HG03039 (cell line): ENCODE measurements at regions not wholly inside any gene's neighbourhood (a gene's known extent, or its start where the extent isn't known, plus 50 kb on each side); places are given as distances from the start of the nearest gene placed in this dataset.
"Not testable (repeated sequence)": the region's sequence is repeated elsewhere in the genome, so short reads cannot be mapped to it uniquely, and the experiment has no call there.

ENCODE experiments used
- ATAC-seq: cut with Tn5 transposase; IDR thresholded peaks from one replicate; pipeline ENCODE4 v1.9.1; 2021; ENCODE audit warnings: mild to moderate bottlenecking, moderate library complexity; ENCODE audit not compliant: unreplicated experiment

GRCh38 chr9:117775591-117775990, 71.4 kb downstream of the TLR4 start:
- ATAC-seq, result no peak

- no peak for ATAC-seq
Measured at GRCh38 chr9:117777823-117778222, 73.6 kb downstream of the TLR4 start.

DNA sequence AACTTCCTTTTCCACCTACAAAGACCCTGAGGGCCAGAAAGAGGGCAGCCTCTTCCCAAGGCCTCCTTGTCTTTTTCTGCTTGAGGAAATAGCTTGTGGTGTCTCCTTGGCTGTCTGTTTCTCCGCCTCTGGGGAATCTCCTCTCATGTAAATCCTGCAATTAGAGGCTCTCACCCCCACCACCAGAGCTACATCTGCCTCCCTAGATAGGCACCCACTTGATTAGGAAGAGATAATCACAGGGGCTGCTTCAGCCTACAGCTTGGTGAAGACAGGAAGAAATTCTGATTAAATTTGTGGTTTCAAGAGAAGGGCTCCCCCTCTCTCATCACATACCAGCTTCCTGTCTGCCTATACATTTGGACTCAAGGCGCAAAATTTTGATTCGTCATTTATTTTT, 75.6 kb downstream of the TLR4 start:
- ATAC-seq, result no peak

DNA sequence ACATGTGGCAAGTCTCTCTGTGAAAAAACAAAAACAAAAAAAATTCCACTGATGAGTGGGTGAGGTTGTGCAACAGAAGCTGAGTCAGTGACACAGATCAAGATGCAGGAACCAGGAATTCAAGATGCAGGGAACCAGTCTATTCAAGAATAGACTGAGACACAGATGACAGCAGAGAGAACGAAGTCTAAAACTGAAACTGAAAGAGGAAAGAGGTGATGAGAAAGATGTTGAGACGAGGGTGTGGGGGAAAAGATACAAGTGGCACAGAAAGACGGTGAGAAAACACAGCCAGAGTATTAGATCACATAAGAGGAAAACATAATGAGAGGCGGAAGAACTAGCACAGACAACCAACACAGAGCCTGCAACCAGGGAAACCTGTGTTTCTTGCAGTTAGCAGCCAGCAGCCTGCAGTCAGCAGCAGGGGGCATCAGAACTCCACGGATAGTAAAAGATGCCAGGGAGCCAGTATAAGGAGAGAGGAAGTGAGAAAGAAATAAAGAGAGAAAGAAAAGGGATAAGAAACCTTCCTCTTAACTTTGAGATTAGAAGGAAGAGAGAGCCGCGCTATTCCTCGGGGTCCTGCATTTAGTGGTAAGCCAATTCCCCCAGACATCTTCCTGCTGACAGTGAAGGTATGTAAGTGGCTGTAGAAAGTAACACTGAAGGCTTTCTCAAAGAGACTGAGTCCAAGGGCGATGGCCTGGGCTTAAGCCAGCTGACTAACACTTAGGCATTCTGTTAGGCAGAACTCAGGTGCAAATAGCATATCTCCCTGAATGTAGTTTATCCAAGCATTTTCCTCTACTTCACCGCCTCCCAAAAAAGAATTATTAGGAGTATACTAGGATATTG, 79.0 kb downstream of the TLR4 start:
- peak; percentile 67 for ATAC-seq

GRCh38 chr9:117783828-117784227, 79.6 kb downstream of the TLR4 start:
- ATAC-seq, result peak; percentile 66

DNA sequence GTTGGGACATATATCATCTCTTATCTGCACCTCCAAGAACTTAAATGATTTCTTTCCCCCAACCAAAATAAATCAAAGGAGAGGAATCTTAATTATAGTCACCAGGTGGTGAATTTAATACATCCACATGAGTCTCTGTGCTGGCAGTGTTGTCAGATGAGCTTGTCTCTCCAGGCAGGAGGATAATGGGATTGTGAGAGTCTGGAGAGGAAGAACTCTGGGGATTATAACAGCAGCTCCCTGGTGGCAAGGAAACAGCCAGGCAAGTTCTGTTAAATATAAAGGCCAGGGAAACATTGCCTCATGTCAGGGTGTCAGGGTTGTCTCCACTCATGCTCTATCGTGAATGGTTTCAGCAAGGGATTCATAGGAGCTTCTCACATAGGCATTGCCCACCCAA, 80.8 kb downstream of the TLR4 start:
- ATAC-seq, result no peak

GRCh38 chr9:117787746-117788145, 83.5 kb downstream of the TLR4 start:
- no peak for ATAC-seq

DNA sequence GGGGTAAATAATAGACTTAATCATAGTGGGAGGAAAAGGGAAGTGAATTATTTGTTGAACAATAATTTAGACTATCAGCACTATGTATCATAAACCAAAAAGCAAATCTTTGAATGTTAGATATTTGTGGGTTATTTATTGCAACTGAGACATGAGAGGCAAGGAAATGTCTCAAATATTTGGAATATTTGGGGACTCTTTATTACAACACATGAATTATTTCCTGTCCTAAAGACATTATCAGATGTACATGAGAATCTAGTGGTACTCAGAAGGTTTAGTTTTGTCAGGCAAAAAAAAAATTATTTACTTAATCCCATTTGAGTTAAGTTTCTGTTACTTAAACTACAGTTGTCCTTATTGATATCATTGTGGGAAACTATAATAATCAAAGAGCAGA, 91.1 kb downstream of the TLR4 start:
- no peak for ATAC-seq

DNA sequence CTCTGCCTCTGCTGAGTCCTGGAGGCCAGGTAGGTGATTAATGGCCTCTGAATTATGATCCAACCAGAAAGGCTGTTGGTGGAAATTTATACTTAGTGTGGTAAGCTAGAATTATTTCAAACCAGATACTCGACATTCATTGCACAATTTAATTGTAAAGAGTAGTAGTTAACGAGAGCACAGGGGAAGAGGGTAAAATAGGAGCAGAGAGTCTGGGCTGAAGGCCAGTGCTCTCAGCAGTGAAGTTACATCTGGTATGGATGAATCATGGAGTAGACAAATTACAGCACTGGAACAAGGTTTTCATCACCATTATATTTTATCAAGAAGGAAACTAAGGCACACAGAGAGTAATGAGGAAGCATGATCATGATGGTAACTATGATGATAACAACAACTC, 92.5 kb downstream of the TLR4 start:
- ATAC-seq, result no peak

GRCh38 chr9:117800389-117800788, 96.2 kb downstream of the TLR4 start:
- ATAC-seq, result no peak

DNA sequence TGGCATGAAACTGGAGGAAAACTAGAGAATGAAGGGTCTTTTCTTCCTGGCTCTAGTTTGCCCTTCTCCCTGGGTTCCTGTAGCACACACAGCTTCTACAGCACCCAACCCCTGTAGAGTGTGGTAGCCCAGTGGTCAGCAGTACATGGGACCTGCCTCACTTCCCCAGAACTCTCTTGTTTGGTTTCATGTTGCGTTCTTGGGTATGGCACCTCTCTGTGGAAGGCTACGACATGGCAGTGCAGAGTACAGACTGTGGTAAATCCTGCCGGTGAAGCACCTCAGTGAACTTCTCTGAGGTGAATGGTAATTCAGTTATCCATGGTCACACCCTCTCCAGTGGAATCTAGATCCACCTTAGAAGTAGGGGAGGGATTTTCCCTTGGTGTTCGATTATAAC, 105.5 kb downstream of the TLR4 start:
- ATAC-seq, result no peak

GRCh38 chr9:117815315-117815714, 111.1 kb downstream of the TLR4 start:
- peak; percentile 66 for ATAC-seq

DNA sequence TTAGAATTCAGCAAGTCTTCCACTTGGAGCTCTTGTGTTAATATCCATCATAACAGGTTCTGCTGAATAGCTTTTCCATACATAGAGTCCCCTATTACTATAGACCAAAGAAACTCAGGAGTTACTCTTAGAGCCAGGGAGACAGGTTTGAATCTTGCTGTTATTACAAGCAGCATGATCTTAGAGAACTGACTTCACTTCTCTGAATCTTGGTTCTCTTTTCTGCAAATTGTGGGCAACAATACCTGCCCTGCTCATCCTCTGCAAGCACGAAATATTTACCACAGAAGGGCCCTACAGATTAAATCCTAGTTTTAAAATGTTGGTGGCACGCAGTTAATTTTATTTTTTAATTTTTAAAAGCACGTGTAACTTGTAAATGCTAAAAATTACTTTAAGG, 111.7 kb downstream of the TLR4 start:
- ATAC-seq, result peak; percentile 18

- no peak for ATAC-seq
Measured at GRCh38 chr9:117821954-117822353, 117.8 kb downstream of the TLR4 start.

GRCh38 chr9:117823576-117823975, 119.4 kb downstream of the TLR4 start:
- no peak for ATAC-seq

GRCh38 chr9:117825609-117826347, 121.6 kb downstream of the TLR4 start:
- ATAC-seq, result peak; percentile 99

DNA sequence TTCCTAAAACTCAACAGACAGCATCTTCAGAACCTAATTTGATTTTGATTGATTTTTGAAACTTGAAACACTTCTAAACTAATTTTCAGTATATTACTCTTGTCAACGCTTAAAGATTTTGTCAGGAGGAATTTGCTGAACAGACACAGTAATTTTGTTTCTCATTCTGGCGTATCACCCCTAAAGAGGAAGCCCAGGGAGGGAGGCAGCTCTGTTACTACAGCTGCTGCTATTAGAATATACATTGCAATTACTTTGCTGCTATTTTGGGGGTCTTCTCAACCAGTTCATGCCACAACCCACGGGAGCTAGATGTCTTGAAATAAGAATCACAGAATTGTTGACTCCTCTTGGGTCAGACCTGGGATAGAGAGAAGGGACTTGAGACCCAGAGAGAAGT, 122.6 kb downstream of the TLR4 start:
- no peak for ATAC-seq

- no peak for ATAC-seq
Measured at GRCh38 chr9:117827456-117827855, 123.3 kb downstream of the TLR4 start.

DNA sequence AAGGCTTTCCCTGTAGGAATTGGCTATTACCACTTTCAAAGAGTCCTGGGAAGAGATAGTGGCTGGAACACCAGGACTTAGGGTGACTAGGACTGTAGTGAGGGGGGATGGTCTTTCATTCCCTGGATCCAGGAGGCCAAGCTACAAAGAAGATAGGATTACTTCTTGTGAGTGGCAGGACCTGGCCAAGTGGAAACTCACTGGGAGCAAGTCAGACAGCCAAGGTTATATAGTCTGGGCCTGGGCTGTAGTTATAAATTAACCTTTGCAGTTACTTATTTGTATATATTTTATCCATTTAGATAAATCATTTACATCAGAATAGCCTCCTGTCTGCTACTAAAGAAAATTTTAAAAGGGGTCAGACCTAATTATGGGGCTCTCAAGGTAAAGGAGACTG, 124.3 kb downstream of the TLR4 start:
- no peak for ATAC-seq

DNA sequence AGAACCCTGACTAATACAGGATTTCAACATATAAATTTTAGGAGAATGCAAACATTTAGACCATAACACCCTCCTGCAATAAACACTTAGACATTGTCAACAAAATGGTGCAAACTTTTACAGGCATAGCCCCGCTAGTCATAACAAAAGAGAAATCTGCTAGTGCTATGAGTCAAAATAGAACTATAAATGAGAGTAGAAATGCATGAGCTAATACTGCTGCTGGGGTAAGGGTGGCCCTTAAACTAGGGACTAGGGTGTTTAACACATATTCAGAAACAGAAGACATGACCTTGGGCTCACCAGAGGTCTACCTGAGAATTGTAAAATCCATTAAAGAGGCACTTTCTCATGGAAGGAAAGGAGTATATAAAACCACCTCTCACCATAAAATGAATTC, 131.6 kb downstream of the TLR4 start:
- peak; percentile 82 for ATAC-seq

- no peak for ATAC-seq
Measured at GRCh38 chr9:117839862-117840261, 135.7 kb downstream of the TLR4 start.

GRCh38 chr9:117851836-117852461, 147.7 kb downstream of the TLR4 start:
- ATAC-seq, result not testable (repeated sequence)
